ENCODE measurements at regions not wholly inside any gene's neighbourhood (a gene's known extent, or its start where the extent isn't known, plus 50 kb on each side); places are given as distances from the start of the nearest gene placed in this dataset.

GRCh38 chr20:12467758-12468157 is 541.0 kb upstream of the SPTLC3 start:
- TF ChIP-seq NFE2L1 (CRISPR knock-in tag; IDR thresholded peaks at IDR 0.05), result no peak
- TF ChIP-seq PRRX2 (CRISPR knock-in tag; IDR thresholded peaks at IDR 0.05), result no peak
- TF ChIP-seq CTCF (IDR thresholded peaks at IDR 0.05), result no peak
- TF ChIP-seq ATF2 (CRISPR knock-in tag; IDR thresholded peaks at IDR 0.05; ENCODE audit: borderline replicate concordance, low read depth), result no peak
- no peak for TF ChIP-seq JUN (CRISPR knock-in tag; IDR thresholded peaks at IDR 0.05)
- no peak for TF ChIP-seq ATF1 (CRISPR knock-in tag; IDR thresholded peaks at IDR 0.05)

Measured in WTC11 (cell line).